GM19467 (cell line): ENCODE measurements at regions not wholly inside any gene's neighbourhood (a gene's known extent, or its start where the extent isn't known, plus 50 kb on each side); places are given as distances from the start of the nearest gene placed in this dataset.
"Not testable (repeated sequence)": the region's sequence is repeated elsewhere in the genome, so short reads cannot be mapped to it uniquely, and the experiment has no call there.

Experiments
- ATAC-seq: cut with Tn5 transposase; IDR thresholded peaks from one replicate; pipeline ENCODE4 v1.9.1; 2021; ENCODE audit warnings: mild to moderate bottlenecking, moderate library complexity; ENCODE audit not compliant: unreplicated experiment

DNA sequence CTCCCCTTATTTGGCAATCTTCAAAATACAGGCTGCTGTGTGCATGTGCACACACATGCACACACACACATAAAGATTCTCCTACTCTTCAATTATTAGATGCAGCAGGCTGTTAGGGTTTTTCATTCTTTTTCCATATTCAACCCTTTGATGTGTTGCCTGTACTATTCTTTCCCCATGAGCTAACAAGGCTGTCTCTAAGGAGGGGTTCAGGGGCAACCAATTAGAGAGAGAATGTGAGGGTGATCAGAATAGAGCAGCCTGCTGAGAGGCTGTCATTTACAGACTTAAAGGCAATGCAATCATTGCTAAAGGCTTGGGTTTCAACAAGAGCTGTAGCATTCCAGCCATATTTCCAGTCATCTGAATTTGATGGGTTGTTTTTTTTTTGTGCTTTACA is 467.4 kb upstream of the ID4 start:
- ATAC-seq, result no peak

DNA sequence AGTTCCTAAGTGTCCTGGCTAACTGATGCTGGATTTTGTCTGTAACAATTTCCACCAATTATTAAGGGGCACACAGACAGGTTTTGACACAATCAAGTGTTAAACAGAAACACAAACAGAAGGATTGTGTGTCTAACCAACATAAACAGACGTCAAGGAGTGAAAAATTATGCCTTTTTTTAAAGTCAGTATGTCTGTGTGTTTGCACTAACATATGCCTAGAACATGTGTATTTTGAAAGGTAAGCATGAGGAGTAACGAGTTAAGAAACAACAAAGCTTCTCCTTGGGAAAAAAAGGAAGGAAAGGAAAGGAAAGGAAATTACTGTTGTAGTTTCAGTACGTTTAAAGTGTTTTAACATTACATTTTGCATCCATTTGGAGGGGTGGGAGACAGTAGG is 466.3 kb upstream of the ID4 start:
- ATAC-seq, result no peak

DNA sequence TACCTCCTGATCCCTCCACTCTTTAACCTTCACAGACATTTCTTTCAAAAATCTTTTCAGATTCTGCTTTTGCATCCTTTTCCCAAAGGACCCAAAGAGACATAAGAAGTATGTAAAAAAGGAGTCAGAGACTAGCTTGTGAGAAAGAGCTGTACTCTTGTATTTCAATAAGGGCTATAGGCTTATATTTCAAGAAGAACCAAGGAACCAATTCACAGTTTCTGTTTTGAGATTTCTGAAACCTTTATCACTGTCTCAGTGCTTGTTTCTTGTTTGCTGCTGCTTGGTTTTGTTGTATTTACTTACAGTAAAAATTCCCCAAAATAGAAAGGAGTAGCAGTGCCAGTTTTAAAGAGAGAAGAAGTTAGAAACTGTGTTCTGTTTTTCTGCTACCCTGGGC is 461.6 kb upstream of the ID4 start:
- ATAC-seq, result no peak

DNA sequence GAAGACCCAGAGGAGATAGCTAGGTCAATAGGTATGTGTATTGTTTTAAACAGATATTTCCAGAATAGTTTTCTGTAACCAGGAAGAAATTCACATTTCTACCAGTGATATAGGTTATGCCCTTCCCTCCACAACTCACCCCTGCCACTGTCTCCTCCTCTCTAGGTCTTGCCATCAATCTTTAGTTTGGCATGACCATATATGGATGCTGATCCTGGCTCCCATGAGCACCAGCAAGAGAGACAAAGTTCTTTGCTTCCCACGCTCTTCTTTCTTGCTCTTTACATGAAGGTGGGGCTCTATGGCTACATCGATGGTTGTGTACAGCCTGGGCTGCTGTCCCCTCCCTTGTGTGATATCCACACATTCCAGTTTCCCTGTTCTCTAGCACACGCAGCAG is 459.4 kb upstream of the ID4 start:
- no peak for ATAC-seq

DNA sequence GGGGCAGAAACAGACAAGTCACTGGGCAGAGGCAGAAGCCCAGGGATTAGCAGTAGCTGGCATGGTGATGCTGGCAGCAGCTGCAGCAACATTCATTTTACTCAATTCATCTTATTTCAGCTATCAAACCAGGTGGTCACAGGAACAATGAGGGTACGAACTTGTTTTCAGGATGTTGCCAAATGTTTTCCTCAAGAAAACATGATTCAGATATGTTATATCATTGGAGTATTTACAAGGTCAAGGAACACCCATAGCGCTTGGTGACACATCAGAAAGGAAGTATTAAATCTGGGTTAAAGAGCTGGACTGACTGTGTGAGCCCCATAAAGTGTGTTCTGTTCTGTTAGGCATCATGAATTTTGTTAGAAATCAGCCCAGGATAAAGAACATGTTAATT is 456.9 kb upstream of the ID4 start:
- ATAC-seq, result no peak

DNA sequence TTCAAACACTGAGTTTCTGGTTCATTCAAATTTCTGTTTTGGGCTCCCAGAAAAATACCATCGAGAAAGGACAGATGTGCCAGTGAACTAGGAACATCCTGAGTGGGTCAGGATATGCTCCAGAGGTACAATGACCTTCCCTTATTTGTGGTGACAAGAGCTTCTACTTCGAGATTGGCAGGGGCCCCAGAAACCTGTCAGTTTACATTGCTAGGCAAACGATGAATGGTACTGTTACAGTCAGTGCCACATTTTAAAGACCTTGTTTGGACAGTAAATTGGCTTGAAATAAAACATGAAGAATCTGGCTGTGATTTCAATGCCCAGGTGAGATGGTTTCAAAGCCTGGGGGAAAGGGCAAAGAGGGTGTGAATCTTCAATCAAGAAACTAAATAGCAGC is 454.5 kb upstream of the ID4 start:
- ATAC-seq, result no peak

DNA sequence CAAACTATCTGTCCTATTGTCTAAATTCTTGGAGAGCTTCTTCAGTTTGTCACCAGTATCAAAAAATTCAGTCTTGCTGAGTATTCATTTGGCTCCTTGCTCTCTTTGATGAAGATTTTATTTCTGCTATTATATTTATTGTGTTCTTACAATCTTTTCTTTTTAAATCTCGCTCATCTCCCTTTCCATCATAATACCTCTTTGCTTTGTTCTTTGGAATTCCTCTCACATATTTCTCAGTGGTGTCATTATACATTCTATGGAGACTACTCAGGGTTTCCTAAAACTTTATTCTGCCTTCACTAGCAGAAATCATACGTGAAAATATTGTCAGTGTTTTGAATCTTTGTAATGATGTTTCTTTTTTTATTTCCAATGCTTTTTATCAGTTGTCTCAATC is 445.2 kb upstream of the ID4 start:
- ATAC-seq, result no peak

DNA sequence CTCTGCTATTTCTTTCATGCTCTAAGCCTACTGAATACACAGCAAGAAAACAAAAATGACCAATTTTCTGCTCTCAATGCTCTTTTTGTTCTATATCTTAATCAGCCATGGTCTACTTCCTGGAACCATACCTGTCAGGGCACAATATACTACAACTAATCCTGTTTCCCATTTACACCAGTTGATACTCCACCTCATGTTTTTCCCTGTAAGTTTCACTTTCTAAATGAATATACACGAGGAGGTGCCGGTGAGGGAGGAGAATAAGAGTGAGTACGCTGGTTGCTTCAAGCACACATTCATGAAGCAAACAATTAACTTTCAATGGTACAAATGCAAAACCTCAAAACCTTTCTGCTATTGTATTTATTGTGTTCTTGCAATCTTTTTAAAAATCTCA is 443.1 kb upstream of the ID4 start:
- ATAC-seq, result no peak

DNA sequence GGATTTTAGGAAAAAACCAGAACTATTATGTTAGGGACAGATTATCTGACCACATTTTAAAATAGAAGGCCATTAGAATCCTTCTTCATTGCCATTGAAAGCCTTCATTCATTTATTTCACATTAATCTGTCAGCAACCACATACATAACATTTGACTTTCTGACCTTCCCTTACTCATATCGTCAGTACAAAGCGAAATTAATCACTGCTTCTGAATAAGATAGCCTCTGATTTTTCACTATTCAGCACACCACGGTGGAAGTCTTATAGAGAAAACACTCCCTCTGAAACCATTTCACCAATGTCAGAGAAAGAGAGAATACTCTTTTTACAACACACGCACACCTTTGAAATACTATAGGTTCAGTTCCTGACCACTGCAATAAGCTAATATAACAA is 442.5 kb upstream of the ID4 start:
- no peak for ATAC-seq

DNA sequence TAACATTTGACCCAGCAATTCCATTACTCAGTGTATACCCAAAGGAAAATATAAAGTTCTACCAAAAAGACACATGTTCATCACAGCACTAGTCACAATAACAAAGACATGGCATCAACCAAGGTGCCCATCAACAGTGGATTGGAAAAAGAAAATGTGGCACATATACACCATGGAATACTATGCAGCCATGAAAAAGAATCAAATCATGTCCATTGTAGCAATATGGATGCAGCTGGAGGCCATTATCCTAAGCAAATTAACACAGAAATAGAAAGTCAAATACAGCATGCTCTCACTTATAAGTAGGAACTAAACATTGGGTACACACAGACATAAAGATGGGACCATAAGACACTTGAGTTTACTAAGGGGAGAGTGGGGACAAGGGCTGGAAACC is 441.9 kb upstream of the ID4 start:
- ATAC-seq, result no peak

DNA sequence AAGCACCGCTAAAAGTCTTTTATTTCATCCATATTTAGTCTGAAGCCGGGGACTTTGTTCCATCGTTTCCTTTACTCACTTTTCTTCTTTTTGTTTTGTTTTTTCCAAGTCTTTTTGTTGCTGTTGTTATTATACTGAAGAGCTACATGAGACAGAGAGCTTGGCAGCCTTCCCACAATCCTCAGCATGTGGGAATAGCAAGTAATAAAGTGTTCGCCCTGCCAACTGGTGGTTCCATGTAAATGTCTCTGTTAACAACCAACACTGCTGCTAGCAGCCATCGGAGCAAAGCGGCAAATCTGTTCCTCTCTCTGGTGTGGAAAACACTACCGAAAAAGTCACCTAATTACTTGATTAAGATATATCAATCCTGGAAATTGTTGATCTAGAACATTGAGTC is 437.8 kb upstream of the ID4 start:
- ATAC-seq, result no peak

DNA sequence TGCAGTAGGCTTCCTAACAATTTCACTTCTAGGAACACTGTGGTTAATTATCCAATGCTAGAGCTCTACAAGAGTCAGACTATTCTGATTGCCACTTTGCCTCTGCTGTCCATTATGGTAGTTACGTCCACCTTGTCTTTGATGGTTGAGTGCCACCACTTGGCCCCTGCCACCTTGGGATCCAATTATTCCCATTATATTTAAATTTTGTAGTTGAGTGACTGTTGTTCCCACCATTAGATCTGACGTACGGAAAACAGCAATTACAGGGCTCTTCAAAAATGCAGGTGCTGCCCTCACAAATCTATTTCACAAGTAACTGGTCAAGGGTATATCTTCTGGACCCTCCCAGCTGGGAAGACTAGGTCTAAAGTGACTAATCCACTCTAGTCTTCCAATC is 432.3 kb upstream of the ID4 start:
- ATAC-seq, result not testable (repeated sequence)

DNA sequence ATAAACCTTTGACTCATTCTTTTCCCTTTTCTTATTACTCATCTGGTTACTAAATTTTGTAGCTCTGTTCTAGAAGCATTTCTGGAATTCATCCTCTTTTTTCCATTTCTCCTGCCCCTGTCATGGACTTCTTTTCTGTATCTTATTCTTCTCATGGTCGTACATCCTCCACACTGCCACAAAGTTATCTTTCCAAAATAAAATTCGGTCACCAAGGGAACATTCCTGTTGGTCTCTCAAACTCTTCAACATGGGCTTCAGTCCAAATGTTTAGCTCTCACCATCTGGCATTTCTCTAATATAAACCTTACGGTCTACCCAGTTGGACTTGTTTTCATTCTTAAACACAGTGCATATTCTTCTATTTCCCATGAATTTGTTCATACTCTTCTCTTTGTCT is 428.8 kb upstream of the ID4 start:
- ATAC-seq, result no peak

DNA sequence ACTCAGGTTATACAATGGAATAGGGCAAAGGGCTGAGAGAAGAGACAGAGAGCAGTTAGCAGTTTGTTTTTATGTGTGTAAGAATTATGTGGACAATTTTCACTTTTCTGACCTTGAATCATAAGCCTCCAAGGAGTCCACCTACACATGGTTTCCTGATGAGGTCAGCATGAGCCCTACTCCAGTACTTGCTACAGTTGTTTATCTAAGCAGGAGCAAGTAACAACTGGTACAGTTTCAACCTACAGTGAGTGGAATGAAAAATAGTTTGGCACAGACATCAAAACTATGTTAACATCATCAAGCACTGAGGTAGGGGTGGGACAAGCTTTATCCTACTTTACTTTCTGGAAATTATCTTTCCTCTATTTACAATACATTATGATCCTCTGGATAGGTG is 426.7 kb upstream of the ID4 start:
- no peak for ATAC-seq

DNA sequence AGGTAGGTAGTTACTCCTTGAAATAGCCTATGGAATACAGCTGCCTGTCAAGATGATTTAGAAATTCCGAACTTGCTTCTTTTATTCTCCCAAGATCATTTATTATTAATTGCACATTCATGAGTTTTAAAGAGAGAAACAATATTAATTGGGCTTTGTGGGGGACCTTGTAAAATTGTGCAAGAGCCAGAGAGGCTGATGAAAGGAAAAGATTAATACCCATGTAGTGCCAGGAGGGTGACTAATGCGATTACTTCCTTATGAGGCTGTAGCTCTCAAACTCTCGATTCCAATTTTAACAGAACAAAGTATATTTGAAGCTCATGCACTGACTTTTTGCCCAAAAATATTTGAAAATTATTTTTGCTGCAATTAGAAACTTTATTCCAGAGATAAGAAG is 423.8 kb upstream of the ID4 start:
- ATAC-seq, result no peak

DNA sequence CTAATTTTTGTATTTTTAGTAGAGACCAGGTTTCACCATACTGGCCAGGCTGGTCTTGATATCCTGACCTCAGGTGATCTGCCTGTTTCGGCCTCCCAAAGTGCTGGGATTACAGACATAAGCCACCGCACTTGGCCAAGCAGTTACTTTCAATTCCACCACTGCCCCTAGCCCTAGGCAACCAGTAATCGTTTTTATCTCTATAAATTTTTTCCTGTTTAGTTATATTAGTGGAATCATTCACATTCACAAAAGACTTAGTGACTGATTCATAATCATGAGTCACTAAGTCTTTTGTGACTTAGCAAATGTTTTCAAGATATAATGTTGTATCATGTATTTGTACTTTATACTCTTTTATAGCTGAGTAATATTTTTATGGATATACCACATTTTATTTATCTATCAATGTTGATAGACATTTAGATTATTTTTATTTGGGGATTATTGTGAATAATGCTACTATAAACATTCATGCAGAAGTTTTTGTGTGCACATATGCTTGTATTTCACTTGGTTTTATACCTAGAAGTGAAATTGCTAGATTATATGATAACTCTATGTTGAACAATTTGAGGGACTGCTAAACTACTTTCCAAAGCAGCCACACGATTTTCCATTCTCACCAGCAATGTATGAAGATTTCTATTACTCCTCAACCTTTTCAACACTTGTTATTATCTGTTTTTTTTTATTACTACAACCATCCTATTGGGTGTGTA is 421.4 kb upstream of the ID4 start:
- no peak for ATAC-seq

DNA sequence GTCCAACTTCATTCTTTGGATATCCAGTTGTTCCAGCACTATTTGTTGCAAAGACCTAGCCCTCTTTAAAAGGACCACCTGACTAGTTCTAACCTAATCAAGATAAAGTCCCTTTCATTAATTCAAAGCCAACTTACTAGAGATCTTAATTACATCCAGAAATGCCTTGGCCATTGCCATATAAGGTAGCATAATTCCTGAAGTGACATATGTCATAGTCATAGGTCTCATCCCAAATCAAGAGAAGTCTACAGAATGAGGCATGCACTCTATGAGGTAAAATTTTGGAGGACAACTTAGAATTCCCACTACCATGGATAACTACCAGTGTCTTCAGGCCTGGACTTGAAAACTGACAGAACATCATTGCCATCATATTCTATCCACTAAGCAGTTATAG is 420.4 kb upstream of the ID4 start:
- no peak for ATAC-seq

DNA sequence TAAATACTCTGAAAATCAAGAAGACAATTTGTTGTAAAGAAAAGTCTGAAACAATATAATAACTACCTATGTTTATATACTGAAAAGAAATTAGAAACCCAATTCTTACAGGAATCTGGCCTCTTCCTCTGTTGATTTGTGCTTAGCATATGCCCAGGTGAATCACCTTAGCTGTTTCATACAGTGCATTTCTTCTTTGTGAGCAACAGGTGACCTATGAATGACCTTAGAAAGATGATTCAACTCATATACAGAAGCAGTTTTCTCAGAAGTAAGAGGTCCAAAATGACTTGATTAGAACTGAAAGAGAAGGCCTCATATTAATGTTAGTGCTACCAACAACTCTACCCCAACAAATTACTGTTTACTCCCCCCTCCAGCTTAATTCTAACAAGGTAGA is 419.5 kb upstream of the ID4 start:
- ATAC-seq, result no peak

DNA sequence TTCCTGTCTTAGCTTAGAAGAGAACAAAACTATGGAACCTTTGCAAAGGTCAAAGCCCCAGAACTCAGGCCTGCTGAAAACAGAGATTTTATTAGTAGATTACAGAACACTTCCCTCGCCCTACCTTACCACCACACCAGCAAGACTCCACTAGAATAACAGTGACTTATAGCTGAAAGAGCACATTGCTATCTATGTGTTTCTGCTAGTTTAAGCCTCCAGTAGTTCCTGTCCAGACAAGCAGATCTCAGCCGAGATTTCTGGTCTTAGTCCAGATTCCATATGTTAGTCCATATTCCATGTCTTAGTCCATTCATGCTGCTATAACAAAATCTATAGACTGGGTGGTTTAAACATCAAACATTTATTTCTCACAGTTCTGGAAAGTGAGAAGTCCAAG is 412.3 kb upstream of the ID4 start:
- no peak for ATAC-seq

DNA sequence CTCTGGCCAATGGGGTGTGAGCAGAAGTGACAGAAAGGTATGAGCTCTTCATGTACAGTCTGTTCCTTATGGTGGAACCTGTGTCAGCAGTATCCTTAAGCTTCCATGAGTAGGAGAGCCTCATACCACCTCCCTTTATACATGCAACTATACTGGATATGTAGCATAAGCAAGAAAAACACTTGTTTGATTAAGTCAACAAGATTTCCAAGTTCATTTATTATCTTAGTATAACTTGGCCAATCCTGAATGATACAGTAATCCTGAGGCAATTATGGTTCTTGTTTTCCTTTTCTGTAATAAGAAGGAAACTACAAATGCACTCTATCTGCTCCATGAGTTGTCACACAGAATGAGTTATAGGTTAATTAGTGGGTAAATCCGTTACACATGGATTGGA is 409.6 kb upstream of the ID4 start:
- ATAC-seq, result no peak

DNA sequence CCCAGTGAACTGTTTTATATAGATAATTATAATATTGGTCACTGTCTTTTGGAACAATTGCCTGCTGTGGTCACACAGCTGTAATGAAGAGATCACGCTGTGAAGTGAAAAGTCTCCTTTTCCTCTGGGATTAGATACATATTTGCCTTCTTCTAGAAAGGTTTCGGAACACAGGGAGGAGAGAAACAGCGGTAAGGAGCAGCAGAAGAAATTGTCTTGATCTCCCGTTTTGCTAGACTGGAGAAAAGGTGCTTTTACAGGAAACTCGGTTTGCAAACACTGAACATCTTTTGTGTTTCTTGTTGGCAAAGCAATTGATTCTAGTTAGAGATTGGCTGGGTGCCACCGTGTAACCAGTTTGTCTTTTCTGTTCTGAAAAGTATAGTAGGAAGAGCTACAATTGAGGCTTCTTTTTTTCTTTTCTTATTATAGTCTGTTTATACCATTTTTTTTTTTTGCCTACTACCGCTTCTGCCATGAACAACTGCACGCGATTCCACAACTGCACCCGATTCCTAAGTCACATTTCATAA is 404.1 kb upstream of the ID4 start:
- ATAC-seq, result no peak

DNA sequence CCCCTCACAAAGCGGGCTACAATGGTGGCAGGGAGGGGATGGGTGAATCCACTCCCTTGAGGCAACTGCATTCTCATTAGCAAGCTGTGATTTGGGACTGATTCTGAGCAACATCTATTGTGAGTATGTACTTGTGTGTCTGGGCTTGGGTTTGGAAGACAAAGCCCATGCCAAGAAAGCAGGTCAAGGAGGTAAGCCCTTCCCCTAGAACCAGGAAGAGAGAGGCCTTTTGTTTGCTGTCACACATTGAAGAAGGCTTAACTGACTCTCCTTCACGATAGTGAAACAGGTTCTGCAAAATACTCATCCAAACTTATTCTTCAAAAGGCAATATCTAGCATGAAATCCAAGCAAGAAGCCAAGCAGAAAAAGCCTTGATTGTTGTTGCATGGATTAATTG is 403.1 kb upstream of the ID4 start:
- no peak for ATAC-seq

DNA sequence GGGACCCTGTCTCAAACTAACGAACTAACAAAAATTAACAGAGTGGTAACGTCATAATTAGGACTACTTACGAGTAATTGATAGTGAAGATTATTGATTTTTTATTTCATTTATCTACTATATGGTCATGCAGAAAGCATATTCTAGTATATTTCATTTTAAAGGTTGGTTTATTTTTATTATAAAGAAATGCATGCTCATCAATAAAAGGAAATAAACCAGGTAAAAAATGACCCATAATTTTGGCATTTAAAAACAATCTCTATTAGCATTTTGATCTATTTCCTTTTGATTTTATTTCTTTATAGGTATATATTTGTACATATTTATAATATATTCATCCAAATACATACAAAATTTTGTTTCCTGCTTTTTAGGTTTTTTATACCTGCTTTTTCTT is 401.4 kb upstream of the ID4 start:
- ATAC-seq, result no peak
